Trophoblast cell (in vitro differentiated cells and primary cell): ENCODE measurements at regions not wholly inside any gene's neighbourhood (a gene's known extent, or its start where the extent isn't known, plus 50 kb on each side); places are given as distances from the start of the nearest gene placed in this dataset.

Source experiments
- DNase-seq, 2 donors: peaks; one replicate each; pipeline ENCODE4 v3.0.0-alpha.2; 2016
- H2AFZ ChIP-seq: 2 replicates; pipeline ENCODE4 v1.6.1; 2013; ENCODE audit warnings: low read length, moderate library complexity, mild to moderate bottlenecking; ENCODE audit not compliant: insufficient read depth, poor library complexity
- H2AK5ac ChIP-seq: 2 replicates; pipeline ENCODE4 v1.6.1; 2013; ENCODE audit warnings: mild to moderate bottlenecking, low read length
- H2BK120ac ChIP-seq: 2 replicates; pipeline ENCODE4 v1.6.1; 2013; ENCODE audit warnings: low read length, mild to moderate bottlenecking, moderate library complexity; ENCODE audit not compliant: insufficient read depth, poor library complexity
- H2BK12ac ChIP-seq: 2 replicates; pipeline ENCODE4 v1.6.1; 2013; ENCODE audit warnings: mild to moderate bottlenecking, low read length, moderate library complexity
- H2BK5ac ChIP-seq: 2 replicates; pipeline ENCODE4 v1.6.1; 2013; ENCODE audit warnings: low read length, low read depth, moderate library complexity, mild to moderate bottlenecking; ENCODE audit not compliant: poor library complexity
- H3K14ac ChIP-seq: 2 replicates; pipeline ENCODE4 v1.6.1; 2013; ENCODE audit warnings: mild to moderate bottlenecking, low read length
- H3K18ac ChIP-seq: 2 replicates; pipeline ENCODE4 v1.6.1; 2013; ENCODE audit warnings: mild to moderate bottlenecking, low read length
- H3K23ac ChIP-seq: 2 replicates; pipeline ENCODE4 v1.6.1; 2013; ENCODE audit warnings: low read length
- H3K27ac ChIP-seq: 2 replicates; pipeline ENCODE4 v1.5.1; 2013; ENCODE audit warnings: low read depth, mild to moderate bottlenecking, inconsistent platforms, low read length, moderate library complexity
- H3K27me3 ChIP-seq: 2 replicates; pipeline ENCODE4 v1.6.1; 2013; ENCODE audit warnings: inconsistent platforms, mild to moderate bottlenecking, low read length, moderate library complexity; ENCODE audit not compliant: insufficient read depth
- H3K36me3 ChIP-seq, 2 experiments: 1 replicate in 1 of 2; 2 replicates in 1 of 2; pipeline ENCODE4 v1.6.1; 2013; ENCODE audit warnings: low read length in 2 of 2, mild to moderate bottlenecking in 2 of 2, moderate library complexity in 1 of 2; ENCODE audit not compliant: insufficient read depth in 2 of 2, control insufficient read depth in 1 of 2
- H3K4ac ChIP-seq: 2 replicates; pipeline ENCODE4 v1.6.1; 2013; ENCODE audit warnings: low read depth, mild to moderate bottlenecking, low read length, moderate library complexity
- H3K4me1 ChIP-seq, 2 experiments: 1 replicate in 1 of 2; 2 replicates in 1 of 2; pipeline ENCODE4 v1.6.1; 2013; ENCODE audit warnings: low read length in 2 of 2, mild to moderate bottlenecking in 2 of 2, moderate library complexity in 1 of 2; ENCODE audit not compliant: insufficient read depth in 2 of 2, control insufficient read depth in 1 of 2
- H3K4me2 ChIP-seq: 2 replicates; pipeline ENCODE4 v1.6.1; 2013; ENCODE audit warnings: inconsistent platforms, mild to moderate bottlenecking, low read length, moderate library complexity
- H3K4me3 ChIP-seq: 2 replicates; pipeline ENCODE4 v1.5.1; 2013; ENCODE audit warnings: mild to moderate bottlenecking, low read depth, low read length, inconsistent platforms
- H3K79me1 ChIP-seq: one replicate; pipeline ENCODE4 v1.6.1; 2013; ENCODE audit warnings: low read length
- H3K79me2 ChIP-seq: 2 replicates; pipeline ENCODE4 v1.6.1; 2013; ENCODE audit warnings: low read length, mild to moderate bottlenecking; ENCODE audit not compliant: control insufficient read depth, insufficient read depth, poor library complexity
- H3K9ac ChIP-seq: 2 replicates; pipeline ENCODE4 v1.6.1; 2013; ENCODE audit warnings: mild to moderate bottlenecking, low read length
- H3K9me3 ChIP-seq: 2 replicates; pipeline ENCODE4 v1.6.1; 2013; ENCODE audit warnings: low read depth, mild to moderate bottlenecking, control low read depth, inconsistent platforms, low read length; ENCODE audit not compliant: insufficient read depth
- H4K12ac ChIP-seq: 2 replicates; pipeline ENCODE4 v1.6.1; 2013; ENCODE audit warnings: low read depth, mild to moderate bottlenecking, low read length, moderate library complexity
- H4K8ac ChIP-seq: 2 replicates; pipeline ENCODE4 v1.6.1; 2013; ENCODE audit warnings: low read depth, mild to moderate bottlenecking, low read length, moderate library complexity
- H4K91ac ChIP-seq: one replicate; pipeline ENCODE4 v1.6.1; 2013; ENCODE audit warnings: low read depth, mild to moderate bottlenecking, low read length, moderate library complexity
- WGBS: extraction: QIAGEN DNeasy Blood & Tissue Kit; methylation state at CpG from one replicate; pipeline ENCODE4 v1.1.7; 2013; ENCODE audit warnings: missing lambda C conversion rate; ENCODE audit not compliant: insufficient read length, insufficient coverage; ENCODE audit errors: extremely low coverage; 5-methylcytosine and 5-hydroxymethylcytosine counted together

DNA sequence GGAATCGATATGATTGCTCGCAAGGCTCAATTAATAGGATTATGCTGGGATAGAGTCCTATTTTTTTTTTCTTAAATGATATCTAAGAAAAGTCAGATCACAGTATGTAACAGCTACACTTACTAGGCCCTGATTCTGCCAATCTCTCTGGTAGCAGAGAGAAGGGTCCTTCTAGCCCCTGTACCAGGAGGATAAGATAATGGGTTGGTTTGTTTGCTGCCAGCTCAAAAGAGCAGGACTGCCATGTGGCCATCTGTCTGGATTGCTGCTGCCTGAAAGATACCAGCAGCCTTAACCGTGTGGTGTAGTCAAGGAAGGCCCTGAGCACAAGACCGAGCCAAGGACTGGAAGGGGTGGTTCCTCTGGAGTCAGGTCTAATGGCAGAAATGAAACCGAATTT is 236.4 kb downstream of the KLF13 start:
- Histone ChIP-seq H4K91ac (no peak overlapping the region), H2AK5ac (no peak overlapping the region), H3K9me3 (peaks cover 4% of the 10 kb centered on the region)

DNA sequence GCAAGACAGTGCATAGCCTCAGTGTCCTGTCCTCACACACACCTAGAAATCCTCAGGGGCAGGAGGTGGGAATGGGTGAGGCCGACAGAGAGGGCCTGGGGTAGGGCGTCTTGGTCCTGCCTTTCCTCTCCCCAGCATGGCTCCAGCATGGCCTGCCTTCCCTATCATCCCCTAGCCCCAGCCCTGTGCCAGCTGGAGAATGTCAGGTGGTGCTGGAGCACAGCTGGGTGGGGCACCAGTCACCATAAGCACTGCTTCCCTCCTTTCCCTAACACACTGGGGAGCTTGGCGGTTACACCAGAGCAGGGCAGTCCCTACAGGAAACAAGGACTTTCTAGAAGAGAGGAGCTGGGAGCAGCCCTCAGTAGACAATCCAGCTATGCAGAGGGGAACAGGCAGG is 236.8 kb downstream of the KLF13 start:
- H4K8ac ChIP-seq = no peak overlapping the region
- H3K27ac ChIP-seq = no peak overlapping the region
- H3K4me2 ChIP-seq = no peak overlapping the region
- H3K9me3 ChIP-seq = peaks cover 5% of the 10 kb centered on the region
- DNase-seq = no peak
- no peak overlapping the region for H2BK120ac ChIP-seq
- no peak overlapping the region for H2AFZ ChIP-seq
- H3K23ac ChIP-seq = no peak overlapping the region
- no peak overlapping the region for H3K18ac ChIP-seq
- WGBS = no CpG with 5 or more reads among the region's 3 CpGs
- no peak overlapping the region for H4K12ac ChIP-seq
- H3K27me3 ChIP-seq = no peaks in the 10 kb centered on the region
- H3K4me3 ChIP-seq = no peak overlapping the region
- H3K79me1 ChIP-seq = no peaks in the 10 kb centered on the region
- H3K14ac ChIP-seq = no peak overlapping the region
- H3K36me3 ChIP-seq = no peaks in the 10 kb centered on the region
- no peaks in the 10 kb centered on the region for H3K79me2 ChIP-seq
- no peak overlapping the region for H4K91ac ChIP-seq
- H2AK5ac ChIP-seq = no peak overlapping the region
- H3K4me1 ChIP-seq = no peaks in the 10 kb centered on the region
- H3K4ac ChIP-seq = no peak overlapping the region
- no peak overlapping the region for H2BK12ac ChIP-seq
- H3K9ac ChIP-seq = no peak overlapping the region
- H2BK5ac ChIP-seq = no peak overlapping the region

More for the DNA sequence above, 236.4 kb downstream of the KLF13 start:
- Histone ChIP-seq H3K36me3 (no peaks in the 10 kb centered on the region), H3K79me2 (no peaks in the 10 kb centered on the region), H3K4me1 (no peaks in the 10 kb centered on the region), H4K12ac (no peak overlapping the region), H3K4me3 (no peak overlapping the region), H2BK12ac (no peak overlapping the region), H3K27me3 (no peaks in the 10 kb centered on the region), H3K4ac (no peak overlapping the region), H2AFZ (no peak overlapping the region), H3K14ac (no peak overlapping the region), H3K23ac (no peak overlapping the region), H3K4me2 (no peak overlapping the region), H3K79me1 (no peaks in the 10 kb centered on the region), H4K8ac (no peak overlapping the region), H2BK5ac (no peak overlapping the region), H3K18ac (no peak overlapping the region), H3K27ac (no peak overlapping the region), H2BK120ac (no peak overlapping the region), H3K9ac (no peak overlapping the region)
- no CpG with 5 or more reads among the region's 5 CpGs for WGBS
- no peak for DNase-seq

DNA sequence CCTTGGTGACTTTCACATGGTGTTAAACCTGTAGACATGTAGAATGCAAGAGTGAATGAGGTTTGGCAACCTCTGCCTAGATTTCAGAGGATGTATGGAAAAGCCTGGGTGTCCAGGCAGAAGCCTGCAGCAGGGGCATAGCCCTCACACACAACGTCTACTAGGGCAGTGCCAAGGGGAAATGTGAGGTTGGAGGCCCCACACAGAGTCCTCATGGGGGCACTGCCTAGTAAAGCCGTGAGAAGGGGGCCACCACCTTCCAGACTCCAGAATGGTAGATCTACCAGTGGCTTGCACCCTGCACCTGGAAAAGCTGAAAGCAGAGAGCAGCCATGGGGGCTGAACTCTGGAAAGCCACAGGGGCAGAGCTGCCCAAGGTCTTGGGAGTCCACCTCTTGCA is 241.2 kb downstream of the KLF13 start:
- Histone ChIP-seq H2AFZ (no peak overlapping the region), H3K27ac (no peak overlapping the region), H4K12ac (no peak overlapping the region), H2BK120ac (no peak overlapping the region), H2BK5ac (no peak overlapping the region), H3K9ac (no peak overlapping the region), H3K14ac (no peak overlapping the region), H4K8ac (no peak overlapping the region), H3K79me1 (no peaks in the 10 kb centered on the region), H2BK12ac (no peak overlapping the region), H3K27me3 (no peaks in the 10 kb centered on the region), H3K4me2 (no peak overlapping the region), H3K4me3 (no peak overlapping the region), H3K18ac (no peak overlapping the region), H3K9me3 (peaks cover 8% of the 10 kb centered on the region), H3K36me3 (no peaks in the 10 kb centered on the region), H3K4ac (no peak overlapping the region), H3K4me1 (no peaks in the 10 kb centered on the region), H3K79me2 (no peaks in the 10 kb centered on the region), H4K91ac (no peak overlapping the region), H2AK5ac (no peak overlapping the region), H3K23ac (no peak overlapping the region)
- no CpG with 5 or more reads among the region's 2 CpGs for WGBS
- no peak for DNase-seq

DNA sequence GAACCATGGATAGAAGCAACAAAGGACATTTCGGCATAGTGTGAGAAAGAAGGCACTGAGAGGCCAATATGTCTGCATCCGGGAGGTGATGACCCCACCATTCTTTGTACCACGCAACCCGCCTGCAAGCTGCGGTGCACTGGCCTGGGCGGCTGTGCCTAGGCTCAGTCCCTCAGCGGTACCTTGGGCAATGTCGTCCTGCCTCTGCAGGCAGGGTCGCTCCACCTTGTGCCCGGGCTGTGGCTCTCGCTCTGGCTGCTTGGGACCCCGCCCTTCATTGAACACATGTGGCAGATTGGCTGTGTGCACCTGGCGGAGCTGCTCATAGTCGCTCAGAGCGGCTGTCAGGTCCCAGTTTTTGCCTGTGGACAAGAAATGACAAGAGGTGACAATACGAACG is 243.2 kb downstream of the KLF13 start:
- Histone ChIP-seq H3K27me3 (no peaks in the 10 kb centered on the region), H3K4ac (no peak overlapping the region), H3K27ac (no peak overlapping the region), H3K4me1 (no peaks in the 10 kb centered on the region), H3K79me2 (no peaks in the 10 kb centered on the region), H3K4me2 (no peak overlapping the region), H3K18ac (no peak overlapping the region), H2BK12ac (no peak overlapping the region), H3K4me3 (no peak overlapping the region), H3K23ac (no peak overlapping the region), H2AFZ (no peak overlapping the region), H3K36me3 (no peaks in the 10 kb centered on the region), H3K14ac (no peak overlapping the region), H2BK5ac (no peak overlapping the region), H3K79me1 (no peaks in the 10 kb centered on the region), H4K8ac (no peak overlapping the region), H4K12ac (no peak overlapping the region), H3K9me3 (peaks cover 8% of the 10 kb centered on the region), H2AK5ac (no peak overlapping the region), H3K9ac (no peak overlapping the region), H4K91ac (no peak overlapping the region), H2BK120ac (no peak overlapping the region)
- WGBS = no CpG with 5 or more reads among the region's 17 CpGs
- DNase-seq = no peak
